ENCODE measurements at regions not wholly inside any gene's neighbourhood (a gene's known extent, or its start where the extent isn't known, plus 50 kb on each side); places are given as distances from the start of the nearest gene placed in this dataset.

GRCh38 chr9:118751077-118751847, 618.0 kb downstream of the BRINP1 start:
- DNase-seq (ENCODE audit: low read depth in 3 of 3): no peak

GRCh38 chr9:118751848-118752223, 617.4 kb downstream of the BRINP1 start:
- DNase-seq (ENCODE audit: low read depth in 3 of 3): no peak

- DNase-seq (ENCODE audit: low read depth in 3 of 3): no peak
Observed at GRCh38 chr9:118761016-118761790, 608.0 kb downstream of the BRINP1 start.

- DNase-seq (ENCODE audit: low read depth in 3 of 3): no peak
Observed at GRCh38 chr9:118767571-118767970, 601.7 kb downstream of the BRINP1 start.

GRCh38 chr9:118782790-118783463, 586.3 kb downstream of the BRINP1 start:
- no peak for DNase-seq (ENCODE audit: low read depth in 3 of 3)

GRCh38 chr9:118784033-118784432, 585.2 kb downstream of the BRINP1 start:
- no peak for DNase-seq (ENCODE audit: low read depth in 3 of 3)

- DNase-seq (ENCODE audit: low read depth in 3 of 3): no peak
Observed at GRCh38 chr9:118785456-118785855, 583.8 kb downstream of the BRINP1 start.

GRCh38 chr9:118786877-118787276, 582.4 kb downstream of the BRINP1 start:
- DNase-seq (ENCODE audit: low read depth in 3 of 3): no peak

GRCh38 chr9:118809160-118809625, 560.0 kb downstream of the BRINP1 start:
- no peak for DNase-seq (ENCODE audit: low read depth in 3 of 3)

GRCh38 chr9:118829334-118829733, 539.9 kb downstream of the BRINP1 start:
- no peak for DNase-seq (ENCODE audit: low read depth in 3 of 3)

- no peak for DNase-seq (ENCODE audit: low read depth in 3 of 3)
Observed at GRCh38 chr9:118832371-118832770, 536.9 kb downstream of the BRINP1 start.

GRCh38 chr9:118836891-118837290, 532.3 kb downstream of the BRINP1 start:
- DNase-seq (ENCODE audit: low read depth in 3 of 3): no peak

GRCh38 chr9:118871531-118871930, 497.7 kb downstream of the BRINP1 start:
- no peak for DNase-seq (ENCODE audit: low read depth in 3 of 3)

GRCh38 chr9:118882684-118883083, 486.6 kb downstream of the BRINP1 start:
- no peak for DNase-seq (ENCODE audit: low read depth in 3 of 3)

GRCh38 chr9:118883411-118883810, 485.8 kb downstream of the BRINP1 start:
- DNase-seq (ENCODE audit: low read depth in 3 of 3): no peak

GRCh38 chr9:118891213-118891612, 478.0 kb downstream of the BRINP1 start:
- no peak for DNase-seq (ENCODE audit: low read depth in 3 of 3)

GRCh38 chr9:118896324-118897000, 472.8 kb downstream of the BRINP1 start:
- DNase-seq (ENCODE audit: low read depth in 3 of 3): no peak

- no peak for DNase-seq (ENCODE audit: low read depth in 3 of 3)
Observed at GRCh38 chr9:118918180-118918579, 451.1 kb downstream of the BRINP1 start.

GRCh38 chr9:118928722-118929121, 440.5 kb downstream of the BRINP1 start:
- no peak for DNase-seq (ENCODE audit: low read depth in 3 of 3)

GRCh38 chr9:118929287-118929686, 439.9 kb downstream of the BRINP1 start:
- DNase-seq (ENCODE audit: low read depth in 3 of 3): no peak

GRCh38 chr9:118931941-118932340, 437.3 kb downstream of the BRINP1 start:
- DNase-seq (ENCODE audit: low read depth in 3 of 3): no peak

GRCh38 chr9:118938581-118938980, 430.7 kb downstream of the BRINP1 start:
- no peak for DNase-seq (ENCODE audit: low read depth in 3 of 3)
